ENCODE measurements at regions not wholly inside any gene's neighbourhood (a gene's known extent, or its start where the extent isn't known, plus 50 kb on each side); places are given as distances from the start of the nearest gene placed in this dataset.

GRCh38 chr5:25892211-25892610 is 1146.2 kb downstream of the CDH9 start:
- no peaks in the 10 kb centered on the region for H3K36me3 ChIP-seq (ENCODE audit: control insufficient read depth, insufficient read depth, low read length)
- DNase-seq (ENCODE audit: low read depth, low spot score) (no peak), ATAC-seq (no peak)
- intact Hi-C loops (cut with micrococcal nuclease; ENCODE audit: unreplicated experiment) (no loop called here), in situ Hi-C loops (cut with HindIII; ENCODE audit: low pct_unique_long_range_greater_than_20kb, low sequenced_read_pairs) (no loop called here)
- H3K27me3 ChIP-seq (ENCODE audit: control insufficient read depth, insufficient read depth, low read length): no peaks in the 10 kb centered on the region
- TF ChIP-seq REST (IDR thresholded peaks at IDR 0.05; ENCODE audit: insufficient read depth in 1 of 2, low read depth in 2 of 2, low read length in 1 of 2): no peak
- TF ChIP-seq CTCF (IDR thresholded peaks at IDR 0.05): no peak
- no peak for TF ChIP-seq POLR2AphosphoS5 (IDR thresholded peaks at IDR 0.05; ENCODE audit: low read depth, low read length)
- no peak for TF ChIP-seq SIN3A (IDR thresholded peaks at IDR 0.05; ENCODE audit: borderline replicate concordance, insufficient read depth, low read depth, low read length)
- TF ChIP-seq TCF7L2 (IDR thresholded peaks at IDR 0.05; ENCODE audit: low read depth, low read length): no peak
- H3K27ac ChIP-seq (ENCODE audit: low read length): no peak overlapping the region
- H3K4me3 ChIP-seq (ENCODE audit: low read depth in 2 of 2, low read length in 2 of 2): no peak overlapping the region
- no peaks in the 10 kb centered on the region for H3K4me1 ChIP-seq (ENCODE audit: control insufficient read depth, insufficient read depth, low read length)
- no peaks in the 10 kb centered on the region for H3K9me3 ChIP-seq (ENCODE audit: control insufficient read depth, insufficient read depth, low read depth, low read length)
- no TSS peak for BruUV-seq (replicated peaks)
- CTCF ChIA-PET: no interaction called here
- POLR2A ChIA-PET: no interaction called here

- in situ Hi-C loops (cut with HindIII; ENCODE audit: low pct_unique_long_range_greater_than_20kb, low sequenced_read_pairs): no loop called here
- CTCF ChIA-PET: no interaction called here
- no TSS peak for BruUV-seq (replicated peaks)
- intact Hi-C loops (cut with micrococcal nuclease; ENCODE audit: unreplicated experiment): no loop called here
- Histone ChIP-seq H3K4me1 (ENCODE audit: control insufficient read depth, insufficient read depth, low read length) (no peaks in the 10 kb centered on the region), H3K27ac (ENCODE audit: low read length) (no peak overlapping the region), H3K9me3 (ENCODE audit: control insufficient read depth, insufficient read depth, low read depth, low read length) (no peaks in the 10 kb centered on the region), H3K4me3 (ENCODE audit: low read depth in 2 of 2, low read length in 2 of 2) (no peak overlapping the region), H3K27me3 (ENCODE audit: control insufficient read depth, insufficient read depth, low read length) (no peaks in the 10 kb centered on the region), H3K36me3 (ENCODE audit: control insufficient read depth, insufficient read depth, low read length) (no peaks in the 10 kb centered on the region)
- POLR2A ChIA-PET: no interaction called here
- DNase-seq (ENCODE audit: low read depth, low spot score): no peak
- TF ChIP-seq REST (IDR thresholded peaks at IDR 0.05; ENCODE audit: insufficient read depth in 1 of 2, low read depth in 2 of 2, low read length in 1 of 2): no peak
- TF ChIP-seq POLR2AphosphoS5 (IDR thresholded peaks at IDR 0.05; ENCODE audit: low read depth, low read length): no peak
- TF ChIP-seq TCF7L2 (IDR thresholded peaks at IDR 0.05; ENCODE audit: low read depth, low read length): no peak
- TF ChIP-seq CTCF (IDR thresholded peaks at IDR 0.05): no peak
- no peak for TF ChIP-seq SIN3A (IDR thresholded peaks at IDR 0.05; ENCODE audit: borderline replicate concordance, insufficient read depth, low read depth, low read length)
- no peak for ATAC-seq
These were observed 1146.7 kb downstream of the CDH9 start for GRCh38 chr5:25891691-25892090.
